Ascending aorta (tissue), 2 donors: ENCODE measurements at regions not wholly inside any gene's neighbourhood (a gene's known extent, or its start where the extent isn't known, plus 50 kb on each side); places are given as distances from the start of the nearest gene placed in this dataset.

Experiments used
- DNase-seq, 2 donors: peaks; one replicate each; pipeline ENCODE4 v3.0.0-alpha.2; 2019; ENCODE audit warnings: low spot score in 2 of 2
- H3K27ac ChIP-seq, 2 donors: fragments of 200-600 bp; sonication (generic); one replicate each; pipeline ENCODE4 v1.5.1; 2016 to 2017; ENCODE audit warnings: mild to moderate bottlenecking in 1 of 2
- H3K27me3 ChIP-seq: fragments of 200-600 bp; sonication (generic); one replicate; pipeline ENCODE4 v1.5.1; 2017
- H3K36me3 ChIP-seq, 2 donors: fragments of 200-600 bp; sonication (generic); one replicate each; pipeline ENCODE4 v1.5.1; 2016
- H3K4me1 ChIP-seq, 2 donors: fragments of 200-600 bp; sonication (generic); one replicate each; pipeline ENCODE4 v1.5.1; 2016 to 2017; ENCODE audit warnings: mild to moderate bottlenecking in 1 of 2
- H3K4me3 ChIP-seq, 2 donors: fragments of 200-600 bp; sonication (generic); one replicate each; pipeline ENCODE4 v1.5.1; 2016 to 2017; ENCODE audit warnings: mild to moderate bottlenecking in 1 of 2
- H3K9me3 ChIP-seq, 2 donors: fragments of 200-600 bp; sonication (generic); one replicate each; pipeline ENCODE4 v1.5.1; 2016
- intact Hi-C: fragments of 100-400 bp; cut with DNase I; formaldehyde crosslinking; loops from one replicate; pipeline ENCODE4 v1.15.1; 2023
- TF ChIP-seq, protein P1 (sequence below), 3 experiments: fragments of 200-600 bp in 2 of 3; fragments of 450-650 bp in 1 of 3; sonication (generic) in 2 of 3; IDR thresholded peaks; one replicate each; pipeline ENCODE4 v1.5.1; 2016 to 2019; ENCODE audit warnings: antibody characterized with exemption in 3 of 3, mild to moderate bottlenecking in 1 of 3, moderate library complexity in 1 of 3

DNA sequence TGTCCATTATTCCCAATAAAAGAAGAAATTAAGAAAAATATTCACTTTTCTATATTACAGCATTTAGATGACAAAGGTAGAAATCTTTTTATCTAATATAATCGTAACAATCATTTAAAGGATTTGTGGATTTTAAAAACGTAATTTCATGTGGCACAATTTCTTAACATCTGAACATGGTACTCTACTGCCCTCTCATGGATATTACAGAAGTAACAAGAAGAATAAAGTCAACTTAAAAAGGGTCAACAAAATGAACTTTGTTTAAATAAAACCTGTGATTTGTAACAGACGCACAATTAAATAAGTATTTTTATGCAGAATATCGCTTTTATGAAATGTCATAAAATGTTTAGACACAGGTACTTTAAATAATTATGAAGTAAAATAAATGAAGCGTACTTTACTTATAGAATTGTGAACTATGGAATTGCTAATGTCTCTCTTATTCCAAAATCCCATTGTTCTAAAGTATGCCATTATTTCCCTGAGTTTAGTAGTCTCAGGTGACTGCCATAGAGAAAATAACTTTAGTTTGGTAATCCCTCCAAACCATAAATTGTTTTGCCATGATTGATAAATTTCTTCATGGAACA, 366.8 kb upstream of the ZNF385D start:
- TF ChIP-seq, protein P1, sequence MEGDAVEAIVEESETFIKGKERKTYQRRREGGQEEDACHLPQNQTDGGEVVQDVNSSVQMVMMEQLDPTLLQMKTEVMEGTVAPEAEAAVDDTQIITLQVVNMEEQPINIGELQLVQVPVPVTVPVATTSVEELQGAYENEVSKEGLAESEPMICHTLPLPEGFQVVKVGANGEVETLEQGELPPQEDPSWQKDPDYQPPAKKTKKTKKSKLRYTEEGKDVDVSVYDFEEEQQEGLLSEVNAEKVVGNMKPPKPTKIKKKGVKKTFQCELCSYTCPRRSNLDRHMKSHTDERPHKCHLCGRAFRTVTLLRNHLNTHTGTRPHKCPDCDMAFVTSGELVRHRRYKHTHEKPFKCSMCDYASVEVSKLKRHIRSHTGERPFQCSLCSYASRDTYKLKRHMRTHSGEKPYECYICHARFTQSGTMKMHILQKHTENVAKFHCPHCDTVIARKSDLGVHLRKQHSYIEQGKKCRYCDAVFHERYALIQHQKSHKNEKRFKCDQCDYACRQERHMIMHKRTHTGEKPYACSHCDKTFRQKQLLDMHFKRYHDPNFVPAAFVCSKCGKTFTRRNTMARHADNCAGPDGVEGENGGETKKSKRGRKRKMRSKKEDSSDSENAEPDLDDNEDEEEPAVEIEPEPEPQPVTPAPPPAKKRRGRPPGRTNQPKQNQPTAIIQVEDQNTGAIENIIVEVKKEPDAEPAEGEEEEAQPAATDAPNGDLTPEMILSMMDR (IDR thresholded peaks at IDR 0.05) = peak; percentile 33 to 61 (median 51)

DNA sequence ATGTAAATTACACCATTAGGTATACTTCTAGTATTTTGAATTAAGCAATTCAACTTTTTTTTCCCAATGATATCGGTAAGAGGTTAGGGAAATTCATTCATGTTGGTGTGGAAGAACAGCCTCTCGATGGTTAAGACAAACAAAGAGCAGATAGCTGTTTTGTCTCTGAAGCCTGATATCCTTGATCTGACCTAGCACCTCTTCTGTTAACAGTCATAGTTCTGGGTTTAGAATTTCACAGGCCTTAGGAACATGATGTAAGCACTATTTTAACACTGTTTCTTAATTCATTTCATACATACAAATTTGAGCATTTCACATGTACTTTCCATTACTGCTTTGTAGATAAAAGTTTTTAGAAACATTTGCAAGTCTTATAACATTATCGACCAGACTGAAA, 367.5 kb upstream of the ZNF385D start:
- no peaks in the 10 kb centered on the region for H3K27me3 ChIP-seq
- TF ChIP-seq, protein P1 (IDR thresholded peaks at IDR 0.05) = no peak
- no peak overlapping the region for H3K4me3 ChIP-seq
- intact Hi-C loops = loop anchor here (5.0 to 10.0 kb wide), 3 partner anchors 366 to 1894 kb away; partner anchors contain the start of gene ZNF385D
- no peak for DNase-seq
- H3K36me3 ChIP-seq = no peaks in the 10 kb centered on the region
- no peaks in the 10 kb centered on the region for H3K9me3 ChIP-seq
- H3K4me1 ChIP-seq = no peaks in the 10 kb centered on the region
- no peak overlapping the region for H3K27ac ChIP-seq

More for the DNA sequence above, 366.8 kb upstream of the ZNF385D start:
- Histone ChIP-seq H3K36me3 (no peaks in the 10 kb centered on the region), H3K4me1 (no peaks in the 10 kb centered on the region), H3K27ac (no peak overlapping the region), H3K27me3 (no peaks in the 10 kb centered on the region), H3K9me3 (no peaks in the 10 kb centered on the region), H3K4me3 (no peak overlapping the region)
- intact Hi-C loops = loop anchor here (2.0 to 10.0 kb wide), 4 partner anchors 366 to 1893 kb away; partner anchors contain the start of gene ZNF385D
- no peak for DNase-seq

DNA sequence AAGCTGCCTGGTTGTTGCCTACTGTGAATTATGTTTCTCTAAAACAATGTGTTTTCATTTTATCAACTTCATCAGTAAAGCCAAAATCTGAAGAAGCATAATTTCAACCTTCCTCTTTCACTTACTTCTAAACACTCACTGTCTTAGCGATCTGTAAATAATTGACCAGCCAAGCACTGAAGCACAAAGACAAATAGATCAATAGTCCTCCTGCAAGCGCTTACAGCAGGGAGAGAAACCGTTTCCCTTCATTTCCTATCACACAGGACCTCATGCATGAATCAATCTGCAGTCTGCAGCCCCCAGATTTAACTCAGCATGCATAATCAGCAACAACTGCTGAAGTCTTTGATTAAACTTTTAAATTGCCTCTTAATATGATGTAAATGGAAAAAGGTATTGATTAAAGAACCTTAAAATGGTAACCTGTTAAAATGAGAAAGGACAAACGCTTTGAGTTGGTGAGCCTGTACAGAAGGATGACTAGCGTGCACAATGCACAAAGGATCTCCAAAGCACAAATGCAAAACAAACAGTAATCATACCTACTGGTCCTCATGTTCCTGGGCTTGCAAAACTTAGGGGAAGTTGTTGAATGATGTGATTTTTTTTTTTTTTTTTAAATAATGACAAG, 370.2 kb upstream of the ZNF385D start:
- no peaks in the 10 kb centered on the region for H3K27me3 ChIP-seq
- no peaks in the 10 kb centered on the region for H3K4me1 ChIP-seq
- H3K9me3 ChIP-seq = no peaks in the 10 kb centered on the region
- TF ChIP-seq, protein P1 (IDR thresholded peaks at IDR 0.05) = no peak
- H3K27ac ChIP-seq = no peak overlapping the region
- no peaks in the 10 kb centered on the region for H3K36me3 ChIP-seq
- H3K4me3 ChIP-seq = no peak overlapping the region
- DNase-seq = no peak
- intact Hi-C loops = no loop called here

DNA sequence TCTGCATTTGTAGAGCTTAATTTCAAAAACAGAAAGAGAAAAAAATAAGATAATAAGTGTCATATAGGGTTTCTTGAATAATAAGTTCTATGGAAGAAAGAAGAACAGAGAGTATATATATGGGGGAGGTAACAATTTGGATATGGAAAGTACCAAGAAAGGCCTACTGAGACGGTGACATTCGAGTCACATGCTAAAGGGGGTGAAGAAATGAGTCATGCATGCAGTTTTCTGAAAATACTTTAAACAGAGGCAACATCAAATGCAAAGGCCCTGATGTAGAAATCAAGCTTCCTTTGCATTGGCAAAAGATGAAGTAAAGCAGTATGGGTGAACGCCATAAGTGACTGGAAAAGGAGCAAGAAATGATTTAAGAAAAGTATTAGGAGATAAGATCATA, 371.6 kb upstream of the ZNF385D start:
- DNase-seq = no peak
- H3K4me1 ChIP-seq = no peaks in the 10 kb centered on the region
- no peaks in the 10 kb centered on the region for H3K27me3 ChIP-seq
- H3K36me3 ChIP-seq = no peaks in the 10 kb centered on the region
- no peak overlapping the region for H3K27ac ChIP-seq
- no peaks in the 10 kb centered on the region for H3K9me3 ChIP-seq
- no peak overlapping the region for H3K4me3 ChIP-seq
- TF ChIP-seq, protein P1 (IDR thresholded peaks at IDR 0.05) = no peak
- intact Hi-C loops = no loop called here

DNA sequence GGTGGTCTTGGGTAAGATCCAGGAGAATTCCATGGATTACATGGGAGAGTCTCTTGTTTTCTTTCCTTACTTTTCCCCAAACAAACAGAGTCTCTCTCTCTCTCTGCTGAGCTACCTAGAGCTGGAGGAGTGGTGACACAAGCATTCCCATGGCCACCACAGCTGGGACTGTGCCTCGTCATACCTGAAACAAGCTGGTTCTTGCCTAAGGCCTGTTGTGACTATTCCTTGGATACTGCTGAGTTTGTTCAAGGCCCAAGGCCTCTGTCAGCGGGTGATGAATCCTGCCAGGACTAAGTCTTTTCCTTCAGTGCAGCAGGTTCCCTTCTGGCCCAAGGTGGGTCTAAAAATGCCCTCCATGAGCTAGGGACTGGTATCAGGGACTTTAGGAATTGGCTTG, 378.1 kb upstream of the ZNF385D start:
- Histone ChIP-seq H3K4me1 (no peaks in the 10 kb centered on the region), H3K27ac (no peak overlapping the region), H3K27me3 (no peaks in the 10 kb centered on the region), H3K36me3 (no peaks in the 10 kb centered on the region), H3K9me3 (no peaks in the 10 kb centered on the region), H3K4me3 (no peak overlapping the region)
- TF ChIP-seq, protein P1 (IDR thresholded peaks at IDR 0.05) = no peak
- intact Hi-C loops = no loop called here
- no peak for DNase-seq
